Sciatic nerve (tissue), 2 donors: ENCODE measurements at regions not wholly inside any gene's neighbourhood (a gene's known extent, or its start where the extent isn't known, plus 50 kb on each side); places are given as distances from the start of the nearest gene placed in this dataset.
A peak's percentile ranks its signal among the peaks of the same experiment; 100 is the strongest.
"Not testable (repeated sequence)": the region's sequence is repeated elsewhere in the genome, so short reads cannot be mapped to it uniquely, and the experiment has no call there.

ENCODE experiments used
- ATAC-seq: fragments of 200-7000 bp; cut with Tn5 transposase; one replicate; pipeline ENCODE4 v1.9.1; 2020; ENCODE audit warnings: mild to moderate bottlenecking, moderate library complexity
- DNase-seq: peaks from one replicate; pipeline ENCODE4 v3.0.0-alpha.2; 2020; ENCODE audit warnings: low spot score
- intact Hi-C: fragments of 100-400 bp; cut with DNase I; formaldehyde crosslinking; loops from one replicate; pipeline ENCODE4 v1.14.2; 2022
- donor health status: DM: no; HTN: no; CAD: no.
- donor health status: DM: no; HTN: no; CAD: no.

DNA sequence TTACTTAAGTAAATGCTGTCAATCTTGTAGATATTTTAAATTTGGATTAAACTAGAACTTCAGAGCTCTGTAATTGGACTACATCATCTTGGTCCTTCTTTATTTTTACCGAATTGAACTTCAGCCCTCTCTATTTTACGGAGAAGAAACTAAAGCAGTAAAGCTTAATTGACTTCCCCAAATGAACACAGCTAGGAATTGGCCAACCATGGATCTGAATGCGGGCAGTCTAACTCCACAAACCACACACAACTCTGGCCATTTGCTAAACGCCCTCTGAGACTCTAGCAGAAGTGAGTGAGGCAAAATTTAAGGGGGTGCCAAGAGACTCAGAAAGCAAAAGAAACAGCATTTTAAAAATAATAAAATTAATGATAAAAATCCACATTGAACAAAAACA lies 86.3 kb upstream of the KCTD1 start:
- intact Hi-C loops = no loop called here
- no peak for DNase-seq
- no peak for ATAC-seq

DNA sequence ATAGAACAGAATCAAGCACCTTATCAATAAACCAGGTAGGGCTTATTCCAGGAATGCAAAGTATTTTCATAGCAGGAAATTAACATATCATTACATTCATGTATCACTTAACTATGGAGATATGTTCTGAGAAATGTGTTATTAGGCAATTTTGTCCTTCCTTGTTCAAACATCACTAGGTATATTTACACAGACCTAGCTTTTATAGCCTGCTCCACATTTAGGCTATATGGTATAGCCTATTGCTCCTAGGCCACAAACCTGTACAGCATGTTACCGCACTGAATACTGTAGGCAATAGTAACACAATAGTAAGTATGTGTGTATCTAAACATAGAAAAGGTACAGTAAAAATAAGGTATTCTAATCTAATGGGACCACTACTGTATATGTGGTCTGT lies 82.8 kb upstream of the KCTD1 start:
- intact Hi-C loops = no loop called here
- ATAC-seq = no peak
- no peak for DNase-seq

DNA sequence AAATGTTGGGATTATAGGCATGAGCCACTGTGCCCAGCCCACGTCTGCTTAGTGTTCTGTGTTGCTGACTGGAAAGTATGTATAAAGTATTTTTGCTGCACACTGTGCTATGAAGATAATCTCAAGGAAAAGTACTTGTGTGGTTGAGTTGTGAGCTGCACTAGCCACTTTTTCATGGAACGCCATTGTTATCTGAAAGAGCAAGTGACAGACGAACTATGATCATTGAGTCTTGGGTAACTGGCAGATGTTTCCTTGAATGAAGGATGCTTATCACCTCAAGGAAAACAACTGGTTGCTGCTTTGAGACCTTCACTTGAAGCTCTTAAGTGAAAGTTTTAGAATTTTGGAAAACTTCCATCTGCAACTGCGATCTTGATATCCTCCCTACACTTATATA lies 82.2 kb upstream of the KCTD1 start:
- DNase-seq (no peak), ATAC-seq (no peak)
- intact Hi-C loops = no loop called here

DNA sequence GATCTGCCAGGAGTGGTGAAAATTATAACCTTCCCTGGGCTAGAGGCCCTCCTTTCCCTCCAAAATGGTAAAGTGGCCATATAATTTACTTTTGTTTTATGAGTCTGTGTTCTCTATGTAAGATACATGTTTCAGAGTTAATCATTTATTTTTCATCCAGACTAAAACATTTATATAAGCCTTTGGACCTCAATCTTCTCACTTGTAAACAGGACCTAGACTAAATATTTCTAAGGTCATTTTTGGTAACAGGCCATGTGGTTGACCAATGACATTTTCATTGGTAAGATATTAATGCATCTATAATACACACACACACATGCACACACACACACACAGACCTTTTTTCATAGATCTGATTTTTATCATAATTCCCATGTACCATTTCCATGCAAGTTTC lies 79.7 kb upstream of the KCTD1 start:
- DNase-seq = no peak
- intact Hi-C loops = no loop called here
- ATAC-seq = no peak

DNA sequence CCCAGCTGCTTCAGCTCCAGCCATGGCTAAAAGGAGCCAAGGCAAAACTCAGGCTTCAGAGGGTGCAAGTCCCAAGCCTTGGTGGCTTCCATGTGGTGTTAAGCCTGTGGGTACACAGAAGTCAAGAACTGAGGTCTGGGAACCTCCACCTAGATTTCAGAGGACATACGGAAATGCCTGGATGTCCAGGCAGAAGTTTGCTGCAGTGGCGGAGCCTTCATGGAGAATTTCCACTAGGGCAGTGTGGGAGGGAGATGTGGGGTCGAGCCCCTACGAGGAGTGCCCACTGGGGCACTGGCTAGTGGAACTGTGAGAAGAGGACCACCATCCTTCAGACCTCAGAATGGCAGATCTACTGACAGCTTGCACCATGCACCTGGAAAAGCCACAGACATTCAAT lies 76.1 kb upstream of the KCTD1 start:
- no peak for ATAC-seq
- intact Hi-C loops = no loop called here
- no peak for DNase-seq

DNA sequence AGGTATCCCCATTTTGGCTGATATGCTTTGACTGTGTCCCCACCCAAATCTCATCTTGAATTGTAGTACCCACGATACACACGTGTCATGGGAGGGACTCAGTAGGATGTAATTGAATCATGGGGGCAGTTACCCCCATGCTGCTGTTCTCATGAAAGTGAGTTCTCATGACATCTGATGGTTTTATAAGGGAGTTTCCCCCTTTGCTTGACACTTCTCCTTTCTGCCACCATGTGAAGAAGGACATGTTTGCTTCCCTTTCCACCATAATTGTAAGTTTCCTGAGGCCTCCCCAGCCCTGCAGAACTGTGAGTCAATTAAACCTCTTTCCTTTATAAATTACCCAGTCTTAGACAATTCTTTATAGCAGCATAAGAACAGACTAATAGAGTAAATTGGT lies 75.0 kb upstream of the KCTD1 start:
- DNase-seq, intact Hi-C loops, ATAC-seq: not testable (repeated sequence)

DNA sequence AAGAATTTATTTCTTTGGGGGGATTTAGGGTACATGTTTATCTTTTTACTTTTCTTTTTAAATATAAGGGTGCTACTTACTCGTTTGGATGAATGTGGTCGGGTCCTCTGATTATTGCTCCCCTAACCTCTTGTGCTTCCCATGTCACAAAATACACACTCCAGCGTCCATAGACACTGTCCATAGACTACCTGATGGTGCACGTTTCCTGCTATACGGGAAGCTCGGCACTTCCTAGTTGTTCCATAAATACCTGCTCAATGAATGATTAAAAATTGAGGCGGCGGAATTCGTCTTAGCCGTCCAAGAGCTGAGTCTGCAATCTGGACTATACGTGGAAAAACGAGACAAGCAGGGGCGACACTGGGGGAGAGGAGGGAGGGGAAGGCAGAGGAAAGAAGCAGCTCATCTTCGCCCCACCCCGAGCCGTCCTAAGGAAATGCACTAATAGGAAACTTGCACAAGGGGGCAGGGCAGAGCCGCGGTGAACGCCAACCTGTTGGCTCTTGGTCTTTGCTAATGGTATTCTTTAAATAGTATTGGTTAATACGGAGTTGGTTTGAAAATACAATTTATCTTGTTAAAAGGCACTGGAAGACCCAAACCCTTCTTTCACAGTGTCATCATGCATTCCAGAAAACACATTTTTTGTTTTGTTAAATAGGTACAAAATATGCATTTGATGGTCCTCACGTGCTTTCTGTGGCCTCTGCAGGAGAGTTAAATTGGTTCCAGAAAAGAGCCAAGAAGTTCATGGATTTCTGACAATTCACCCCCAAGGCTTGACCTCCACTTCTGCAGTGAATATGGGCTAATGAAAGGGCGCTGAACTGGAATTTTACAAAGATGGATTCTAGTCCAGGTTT lies 73.0 kb upstream of the KCTD1 start:
- DNase-seq (peak; percentile 65), ATAC-seq (peak; percentile 49)
- intact Hi-C loops = no loop called here

DNA sequence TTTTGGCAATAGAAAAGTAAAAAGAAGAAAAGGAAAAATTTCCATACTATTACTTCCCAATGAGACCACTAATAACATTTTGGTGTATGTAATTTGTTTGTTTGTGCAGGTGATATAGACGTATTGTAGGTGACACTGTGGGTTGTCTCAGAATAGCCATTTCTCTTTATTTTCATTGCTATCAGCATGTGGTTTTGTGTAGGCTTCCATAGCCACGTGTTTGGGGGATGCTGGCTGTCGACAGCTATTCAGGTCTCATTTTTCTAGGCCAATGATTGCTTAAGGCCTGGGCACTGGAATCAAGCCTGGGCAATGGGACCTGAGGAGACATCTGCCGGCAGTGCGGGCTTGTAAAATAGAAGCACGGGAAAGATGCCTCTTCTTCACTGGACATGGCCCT lies 71.0 kb upstream of the KCTD1 start:
- DNase-seq (no peak), ATAC-seq (no peak)
- intact Hi-C loops = no loop called here

DNA sequence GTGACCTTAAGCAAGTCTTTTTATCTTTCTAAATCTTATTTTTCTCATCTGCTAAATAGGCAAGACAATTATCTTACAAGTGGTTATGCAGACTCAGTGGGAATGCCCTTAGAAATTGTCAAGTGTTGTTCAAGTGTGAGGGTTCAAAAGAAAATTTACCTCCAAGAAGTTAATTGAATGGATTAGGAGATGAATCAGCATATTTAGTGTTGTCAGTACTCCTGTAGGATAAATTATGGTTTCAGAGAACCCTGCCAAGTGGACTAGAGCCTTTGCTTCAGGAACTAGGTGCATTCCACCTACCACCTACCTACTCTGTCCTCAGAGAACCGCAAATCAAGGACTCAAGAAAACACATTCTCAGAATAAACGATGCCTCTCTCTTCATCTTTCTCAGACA lies 69.8 kb upstream of the KCTD1 start:
- no peak for DNase-seq
- intact Hi-C loops = no loop called here
- ATAC-seq = no peak

DNA sequence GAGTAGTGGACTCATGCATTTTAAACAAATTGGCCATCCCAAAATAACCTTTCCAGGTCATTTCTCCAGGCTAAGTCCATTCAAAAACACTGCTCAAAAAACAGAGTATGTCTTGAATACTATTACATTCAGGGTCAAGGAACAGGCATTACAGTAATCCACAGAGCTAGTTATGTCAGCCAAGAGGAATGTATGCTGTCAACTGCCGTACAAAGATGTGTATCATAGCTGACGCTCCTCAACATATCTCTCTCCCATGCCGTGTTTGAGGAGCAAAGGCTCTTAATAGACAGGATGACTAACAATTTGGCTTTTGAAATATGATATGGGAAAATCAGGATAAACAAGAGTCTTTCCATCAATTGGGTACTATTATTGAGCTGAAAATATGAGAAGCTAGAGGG lies 68.8 kb upstream of the KCTD1 start:
- no peak for ATAC-seq
- intact Hi-C loops = no loop called here

DNA sequence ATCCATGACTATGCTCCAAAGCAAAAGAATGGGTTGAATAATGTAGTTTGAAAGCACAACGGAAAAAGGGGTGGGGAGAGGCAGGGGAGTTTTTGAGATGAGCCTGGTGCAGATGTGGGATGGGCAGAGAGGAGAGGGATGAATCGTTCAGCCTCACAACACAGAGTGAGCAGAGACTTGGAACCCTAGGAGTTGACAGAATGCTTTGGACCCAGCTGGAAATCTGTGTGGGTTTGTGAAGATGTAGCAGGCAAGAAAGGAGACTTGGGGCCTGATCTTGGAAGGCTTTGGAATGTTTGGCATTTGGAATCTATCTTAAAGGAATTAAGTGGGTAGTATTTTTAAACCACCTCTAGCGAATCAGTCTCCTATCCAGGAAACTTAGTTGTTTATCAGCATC lies 66.0 kb upstream of the KCTD1 start:
- ATAC-seq = no peak
- no peak for DNase-seq
- intact Hi-C loops = no loop called here

More for the DNA sequence above, 68.8 kb upstream of the KCTD1 start:
- no peak for DNase-seq
